ENCODE measurements at regions not wholly inside any gene's neighbourhood (a gene's known extent, or its start where the extent isn't known, plus 50 kb on each side); places are given as distances from the start of the nearest gene placed in this dataset.
A peak's percentile ranks its signal among the peaks of the same experiment; 100 is the strongest.
"Not testable (repeated sequence)": the region's sequence is repeated elsewhere in the genome, so short reads cannot be mapped to it uniquely, and the experiment has no call there.

GRCh38 chr1:60913708-60914107 is 168.7 kb upstream of the NFIA start:
- DNase-seq: not testable (repeated sequence)

- DNase-seq: no peak
These were observed 169.3 kb upstream of the NFIA start for GRCh38 chr1:60913039-60913438.

- peak; percentile 80 for DNase-seq
These were observed 170.2 kb upstream of the NFIA start for GRCh38 chr1:60911966-60912697.

GRCh38 chr1:60908159-60908558 is 174.2 kb upstream of the NFIA start:
- no peak for DNase-seq

- no peak for DNase-seq
These were observed 175.8 kb upstream of the NFIA start for GRCh38 chr1:60906526-60906925.

- DNase-seq: no peak
These were observed 176.3 kb upstream of the NFIA start for GRCh38 chr1:60906039-60906438.

- DNase-seq: no peak
These were observed 178.1 kb upstream of the NFIA start for GRCh38 chr1:60904099-60904851.

- peak; percentile 42 for DNase-seq
These were observed 178.8 kb upstream of the NFIA start for GRCh38 chr1:60903591-60903990.

- no peak for DNase-seq
These were observed 182.9 kb upstream of the NFIA start for GRCh38 chr1:60899464-60899863.

GRCh38 chr1:60898987-60899386 is 183.4 kb upstream of the NFIA start:
- no peak for DNase-seq

GRCh38 chr1:60898413-60898812 is 183.9 kb upstream of the NFIA start:
- DNase-seq: no peak

- no peak for DNase-seq
These were observed 185.5 kb upstream of the NFIA start for GRCh38 chr1:60896701-60897363.

- DNase-seq: no peak
These were observed 186.7 kb upstream of the NFIA start for GRCh38 chr1:60895701-60896100.

GRCh38 chr1:60895252-60895651 is 187.1 kb upstream of the NFIA start:
- DNase-seq: no peak

GRCh38 chr1:60894741-60895140 is 187.6 kb upstream of the NFIA start:
- DNase-seq: no peak

GRCh38 chr1:60894130-60894529 is 188.2 kb upstream of the NFIA start:
- DNase-seq: no peak

GRCh38 chr1:60893136-60893930 is 189.0 kb upstream of the NFIA start:
- no peak for DNase-seq

GRCh38 chr1:60891765-60892164 is 190.6 kb upstream of the NFIA start:
- no peak for DNase-seq

- no peak for DNase-seq
These were observed 191.1 kb upstream of the NFIA start for GRCh38 chr1:60891281-60891680.

- DNase-seq: no peak
These were observed 191.7 kb upstream of the NFIA start for GRCh38 chr1:60890664-60891063.

- no peak for DNase-seq
These were observed 192.7 kb upstream of the NFIA start for GRCh38 chr1:60889709-60890108.

GRCh38 chr1:60888126-60888525 is 194.2 kb upstream of the NFIA start:
- no peak for DNase-seq

- no peak for DNase-seq
These were observed 195.5 kb upstream of the NFIA start for GRCh38 chr1:60886793-60887331.
